ENCODE measurements at regions not wholly inside any gene's neighbourhood (a gene's known extent, or its start where the extent isn't known, plus 50 kb on each side); places are given as distances from the start of the nearest gene placed in this dataset.

DNA sequence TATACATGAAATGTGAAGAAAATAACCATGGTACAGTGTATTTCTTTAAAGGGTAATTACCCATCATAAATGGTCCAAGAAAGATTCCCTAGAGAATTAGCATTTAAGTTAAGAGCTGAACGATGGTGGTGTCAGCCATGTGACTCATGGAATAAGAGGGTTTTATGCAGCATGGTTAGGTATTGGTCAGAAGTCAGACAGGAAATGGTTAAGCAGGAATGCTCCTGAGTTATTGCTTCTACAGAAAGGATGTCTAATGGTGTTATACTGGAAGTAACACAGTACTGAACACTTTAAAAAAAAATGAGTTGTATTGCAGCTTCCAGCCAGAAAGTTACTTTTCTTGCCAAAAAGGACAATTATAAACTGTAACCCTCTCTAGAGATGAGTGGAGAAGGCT, 72.7 kb upstream of the UBE2E3 start:
- TF ChIP-seq ZNF223 (tag by site-specific recombination; IDR thresholded peaks at IDR 0.05) (no peak), ZNF660 (tag by site-specific recombination; IDR thresholded peaks at IDR 0.05) (no peak), ZNF544 (tag by site-specific recombination; IDR thresholded peaks at IDR 0.05) (no peak), ZNF24 (tag by site-specific recombination; IDR thresholded peaks at IDR 0.05) (no peak), FEZF1 (tag by site-specific recombination; IDR thresholded peaks at IDR 0.05) (no peak), ZBTB17 (tag by site-specific recombination; IDR thresholded peaks at IDR 0.05) (no peak)
- TF ChIP-seq, protein P1, sequence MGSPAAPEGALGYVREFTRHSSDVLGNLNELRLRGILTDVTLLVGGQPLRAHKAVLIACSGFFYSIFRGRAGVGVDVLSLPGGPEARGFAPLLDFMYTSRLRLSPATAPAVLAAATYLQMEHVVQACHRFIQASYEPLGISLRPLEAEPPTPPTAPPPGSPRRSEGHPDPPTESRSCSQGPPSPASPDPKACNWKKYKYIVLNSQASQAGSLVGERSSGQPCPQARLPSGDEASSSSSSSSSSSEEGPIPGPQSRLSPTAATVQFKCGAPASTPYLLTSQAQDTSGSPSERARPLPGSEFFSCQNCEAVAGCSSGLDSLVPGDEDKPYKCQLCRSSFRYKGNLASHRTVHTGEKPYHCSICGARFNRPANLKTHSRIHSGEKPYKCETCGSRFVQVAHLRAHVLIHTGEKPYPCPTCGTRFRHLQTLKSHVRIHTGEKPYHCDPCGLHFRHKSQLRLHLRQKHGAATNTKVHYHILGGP (tag by site-specific recombination; IDR thresholded peaks at IDR 0.05): no peak
- TF ChIP-seq, protein P2, sequence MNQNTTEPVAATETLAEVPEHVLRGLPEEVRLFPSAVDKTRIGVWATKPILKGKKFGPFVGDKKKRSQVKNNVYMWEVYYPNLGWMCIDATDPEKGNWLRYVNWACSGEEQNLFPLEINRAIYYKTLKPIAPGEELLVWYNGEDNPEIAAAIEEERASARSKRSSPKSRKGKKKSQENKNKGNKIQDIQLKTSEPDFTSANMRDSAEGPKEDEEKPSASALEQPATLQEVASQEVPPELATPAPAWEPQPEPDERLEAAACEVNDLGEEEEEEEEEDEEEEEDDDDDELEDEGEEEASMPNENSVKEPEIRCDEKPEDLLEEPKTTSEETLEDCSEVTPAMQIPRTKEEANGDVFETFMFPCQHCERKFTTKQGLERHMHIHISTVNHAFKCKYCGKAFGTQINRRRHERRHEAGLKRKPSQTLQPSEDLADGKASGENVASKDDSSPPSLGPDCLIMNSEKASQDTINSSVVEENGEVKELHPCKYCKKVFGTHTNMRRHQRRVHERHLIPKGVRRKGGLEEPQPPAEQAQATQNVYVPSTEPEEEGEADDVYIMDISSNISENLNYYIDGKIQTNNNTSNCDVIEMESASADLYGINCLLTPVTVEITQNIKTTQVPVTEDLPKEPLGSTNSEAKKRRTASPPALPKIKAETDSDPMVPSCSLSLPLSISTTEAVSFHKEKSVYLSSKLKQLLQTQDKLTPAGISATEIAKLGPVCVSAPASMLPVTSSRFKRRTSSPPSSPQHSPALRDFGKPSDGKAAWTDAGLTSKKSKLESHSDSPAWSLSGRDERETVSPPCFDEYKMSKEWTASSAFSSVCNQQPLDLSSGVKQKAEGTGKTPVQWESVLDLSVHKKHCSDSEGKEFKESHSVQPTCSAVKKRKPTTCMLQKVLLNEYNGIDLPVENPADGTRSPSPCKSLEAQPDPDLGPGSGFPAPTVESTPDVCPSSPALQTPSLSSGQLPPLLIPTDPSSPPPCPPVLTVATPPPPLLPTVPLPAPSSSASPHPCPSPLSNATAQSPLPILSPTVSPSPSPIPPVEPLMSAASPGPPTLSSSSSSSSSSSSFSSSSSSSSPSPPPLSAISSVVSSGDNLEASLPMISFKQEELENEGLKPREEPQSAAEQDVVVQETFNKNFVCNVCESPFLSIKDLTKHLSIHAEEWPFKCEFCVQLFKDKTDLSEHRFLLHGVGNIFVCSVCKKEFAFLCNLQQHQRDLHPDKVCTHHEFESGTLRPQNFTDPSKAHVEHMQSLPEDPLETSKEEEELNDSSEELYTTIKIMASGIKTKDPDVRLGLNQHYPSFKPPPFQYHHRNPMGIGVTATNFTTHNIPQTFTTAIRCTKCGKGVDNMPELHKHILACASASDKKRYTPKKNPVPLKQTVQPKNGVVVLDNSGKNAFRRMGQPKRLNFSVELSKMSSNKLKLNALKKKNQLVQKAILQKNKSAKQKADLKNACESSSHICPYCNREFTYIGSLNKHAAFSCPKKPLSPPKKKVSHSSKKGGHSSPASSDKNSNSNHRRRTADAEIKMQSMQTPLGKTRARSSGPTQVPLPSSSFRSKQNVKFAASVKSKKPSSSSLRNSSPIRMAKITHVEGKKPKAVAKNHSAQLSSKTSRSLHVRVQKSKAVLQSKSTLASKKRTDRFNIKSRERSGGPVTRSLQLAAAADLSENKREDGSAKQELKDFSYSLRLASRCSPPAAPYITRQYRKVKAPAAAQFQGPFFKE (tag by site-specific recombination; IDR thresholded peaks at IDR 0.05; ENCODE audit: borderline replicate concordance): no peak
- TF ChIP-seq, protein P3, sequence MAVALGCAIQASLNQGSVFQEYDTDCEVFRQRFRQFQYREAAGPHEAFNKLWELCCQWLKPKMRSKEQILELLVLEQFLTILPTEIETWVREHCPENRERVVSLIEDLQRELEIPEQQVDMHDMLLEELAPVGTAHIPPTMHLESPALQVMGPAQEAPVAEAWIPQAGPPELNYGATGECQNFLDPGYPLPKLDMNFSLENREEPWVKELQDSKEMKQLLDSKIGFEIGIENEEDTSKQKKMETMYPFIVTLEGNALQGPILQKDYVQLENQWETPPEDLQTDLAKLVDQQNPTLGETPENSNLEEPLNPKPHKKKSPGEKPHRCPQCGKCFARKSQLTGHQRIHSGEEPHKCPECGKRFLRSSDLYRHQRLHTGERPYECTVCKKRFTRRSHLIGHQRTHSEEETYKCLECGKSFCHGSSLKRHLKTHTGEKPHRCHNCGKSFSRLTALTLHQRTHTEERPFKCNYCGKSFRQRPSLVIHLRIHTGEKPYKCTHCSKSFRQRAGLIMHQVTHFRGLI (tag by site-specific recombination; IDR thresholded peaks at IDR 0.05): no peak
- TF ChIP-seq, protein P4, sequence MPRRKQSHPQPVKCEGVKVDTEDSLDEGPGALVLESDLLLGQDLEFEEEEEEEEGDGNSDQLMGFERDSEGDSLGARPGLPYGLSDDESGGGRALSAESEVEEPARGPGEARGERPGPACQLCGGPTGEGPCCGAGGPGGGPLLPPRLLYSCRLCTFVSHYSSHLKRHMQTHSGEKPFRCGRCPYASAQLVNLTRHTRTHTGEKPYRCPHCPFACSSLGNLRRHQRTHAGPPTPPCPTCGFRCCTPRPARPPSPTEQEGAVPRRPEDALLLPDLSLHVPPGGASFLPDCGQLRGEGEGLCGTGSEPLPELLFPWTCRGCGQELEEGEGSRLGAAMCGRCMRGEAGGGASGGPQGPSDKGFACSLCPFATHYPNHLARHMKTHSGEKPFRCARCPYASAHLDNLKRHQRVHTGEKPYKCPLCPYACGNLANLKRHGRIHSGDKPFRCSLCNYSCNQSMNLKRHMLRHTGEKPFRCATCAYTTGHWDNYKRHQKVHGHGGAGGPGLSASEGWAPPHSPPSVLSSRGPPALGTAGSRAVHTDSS (tag by site-specific recombination; IDR thresholded peaks at IDR 0.05): no peak
- H3K4me1 ChIP-seq (ENCODE audit: control insufficient read depth, insufficient read depth, low read length): no peaks in the 10 kb centered on the region
- H3K9me3 ChIP-seq (ENCODE audit: control insufficient read depth, insufficient read depth, low read depth, low read length): no peaks in the 10 kb centered on the region
- no peak overlapping the region for H3K27ac ChIP-seq (ENCODE audit: extremely low read depth, low read depth, low read length)
- no peak overlapping the region for H3K4me3 ChIP-seq (ENCODE audit: low read depth, low read length)
- H3K36me3 ChIP-seq (ENCODE audit: control insufficient read depth in 2 of 2, insufficient read depth in 1 of 2, low read length in 2 of 2): no peaks in the 10 kb centered on the region
- ChIA-PET CTCF (interaction anchor here (0.5 to 0.6 kb wide), 2 partner anchors 133 to 1374 kb away, joined by 3 read pairs; no protein-coding TSS in a partner anchor), POLR2A (no interaction called here)

DNA sequence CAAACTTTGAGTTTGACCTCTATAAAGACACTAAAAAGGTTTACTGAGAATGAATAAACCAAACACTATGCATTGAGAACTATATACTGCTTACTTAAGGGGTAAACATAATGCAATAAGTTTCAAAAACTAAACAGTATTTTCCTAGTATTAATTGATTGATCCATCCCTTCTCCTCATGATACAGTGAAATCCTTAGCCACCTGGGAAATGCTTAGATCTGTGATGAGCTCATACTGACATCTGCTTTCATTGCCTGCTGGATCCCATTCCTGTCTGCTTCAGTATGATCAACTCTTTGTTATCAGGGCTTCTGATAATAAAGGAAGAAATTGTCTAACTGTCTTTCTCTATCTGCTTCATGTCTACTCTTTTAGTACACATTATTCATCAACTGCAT, 74.9 kb upstream of the UBE2E3 start:
- ChIA-PET POLR2A (no interaction called here), CTCF (no interaction called here)
- H3K9me3 ChIP-seq (ENCODE audit: control insufficient read depth, insufficient read depth, low read depth, low read length): no peaks in the 10 kb centered on the region
- no peak overlapping the region for H3K4me3 ChIP-seq (ENCODE audit: low read depth, low read length)
- peaks cover 3% of the 10 kb centered on the region for H3K4me1 ChIP-seq (ENCODE audit: control insufficient read depth, insufficient read depth, low read length)
- no peak overlapping the region for H3K27ac ChIP-seq (ENCODE audit: extremely low read depth, low read depth, low read length)
- TF ChIP-seq PRDM10 (tag by site-specific recombination; IDR thresholded peaks at IDR 0.05) (no peak), GLIS1 (tag by site-specific recombination; IDR thresholded peaks at IDR 0.05) (no peak), ZNF530 (tag by site-specific recombination; IDR thresholded peaks at IDR 0.05; ENCODE audit: low read depth) (no peak)
- TF ChIP-seq, protein P5, sequence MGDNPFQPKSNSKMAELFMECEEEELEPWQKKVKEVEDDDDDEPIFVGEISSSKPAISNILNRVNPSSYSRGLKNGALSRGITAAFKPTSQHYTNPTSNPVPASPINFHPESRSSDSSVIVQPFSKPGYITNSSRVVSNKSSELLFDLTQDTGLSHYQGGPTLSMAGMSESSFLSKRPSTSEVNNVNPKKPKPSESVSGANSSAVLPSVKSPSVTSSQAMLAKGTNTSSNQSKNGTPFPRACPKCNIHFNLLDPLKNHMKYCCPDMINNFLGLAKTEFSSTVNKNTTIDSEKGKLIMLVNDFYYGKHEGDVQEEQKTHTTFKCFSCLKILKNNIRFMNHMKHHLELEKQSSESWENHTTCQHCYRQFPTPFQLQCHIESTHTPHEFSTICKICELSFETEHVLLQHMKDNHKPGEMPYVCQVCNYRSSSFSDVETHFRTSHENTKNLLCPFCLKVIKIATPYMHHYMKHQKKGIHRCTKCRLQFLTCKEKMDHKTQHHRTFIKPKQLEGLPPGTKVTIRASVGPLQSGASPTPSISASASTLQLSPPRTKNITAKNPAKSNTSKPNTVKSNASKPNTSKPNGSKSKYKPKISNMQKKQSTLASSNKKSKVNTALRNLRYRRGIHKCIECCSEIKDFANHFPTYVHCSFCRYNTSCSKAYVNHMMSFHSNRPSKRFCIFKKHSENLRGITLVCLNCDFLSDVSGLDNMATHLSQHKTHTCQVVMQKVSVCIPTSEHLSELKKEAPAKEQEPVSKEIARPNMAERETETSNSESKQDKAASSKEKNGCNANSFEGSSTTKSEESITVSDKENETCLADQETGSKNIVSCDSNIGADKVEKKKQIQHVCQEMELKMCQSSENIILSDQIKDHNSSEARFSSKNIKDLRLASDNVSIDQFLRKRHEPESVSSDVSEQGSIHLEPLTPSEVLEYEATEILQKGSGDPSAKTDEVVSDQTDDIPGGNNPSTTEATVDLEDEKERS (tag by site-specific recombination; IDR thresholded peaks at IDR 0.05): no peak
- no peaks in the 10 kb centered on the region for H3K36me3 ChIP-seq (ENCODE audit: control insufficient read depth in 2 of 2, insufficient read depth in 1 of 2, low read length in 2 of 2)
